ENCODE measurements at regions not wholly inside any gene's neighbourhood (a gene's known extent, or its start where the extent isn't known, plus 50 kb on each side); places are given as distances from the start of the nearest gene placed in this dataset.

- no peak for ATAC-seq (ENCODE audit: insufficient read depth, low FRiP score)
- TF ChIP-seq, protein P1, sequence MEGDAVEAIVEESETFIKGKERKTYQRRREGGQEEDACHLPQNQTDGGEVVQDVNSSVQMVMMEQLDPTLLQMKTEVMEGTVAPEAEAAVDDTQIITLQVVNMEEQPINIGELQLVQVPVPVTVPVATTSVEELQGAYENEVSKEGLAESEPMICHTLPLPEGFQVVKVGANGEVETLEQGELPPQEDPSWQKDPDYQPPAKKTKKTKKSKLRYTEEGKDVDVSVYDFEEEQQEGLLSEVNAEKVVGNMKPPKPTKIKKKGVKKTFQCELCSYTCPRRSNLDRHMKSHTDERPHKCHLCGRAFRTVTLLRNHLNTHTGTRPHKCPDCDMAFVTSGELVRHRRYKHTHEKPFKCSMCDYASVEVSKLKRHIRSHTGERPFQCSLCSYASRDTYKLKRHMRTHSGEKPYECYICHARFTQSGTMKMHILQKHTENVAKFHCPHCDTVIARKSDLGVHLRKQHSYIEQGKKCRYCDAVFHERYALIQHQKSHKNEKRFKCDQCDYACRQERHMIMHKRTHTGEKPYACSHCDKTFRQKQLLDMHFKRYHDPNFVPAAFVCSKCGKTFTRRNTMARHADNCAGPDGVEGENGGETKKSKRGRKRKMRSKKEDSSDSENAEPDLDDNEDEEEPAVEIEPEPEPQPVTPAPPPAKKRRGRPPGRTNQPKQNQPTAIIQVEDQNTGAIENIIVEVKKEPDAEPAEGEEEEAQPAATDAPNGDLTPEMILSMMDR (IDR thresholded peaks at IDR 0.05; ENCODE audit: control extremely low read depth, extremely low read depth): no peak
Observed at GRCh38 chr21:15533618-15534017, 196.2 kb upstream of the USP25 start.

GRCh38 chr21:15534450-15534886 lies 195.3 kb upstream of the USP25 start:
- Histone ChIP-seq H3K9ac (ENCODE audit: insufficient read depth in 1 of 2, low read length in 2 of 2) (no peak overlapping the region), H3K9me3 (ENCODE audit: control insufficient read depth in 4 of 4, insufficient read depth in 3 of 4, low read length in 3 of 4) (no peaks in the 10 kb centered on the region), H3K27me3 (ENCODE audit: control insufficient read depth in 3 of 3, insufficient read depth in 3 of 3, low read length in 2 of 3) (no peaks in the 10 kb centered on the region), H3K4me3 (no peak overlapping the region), H3K4me1 (ENCODE audit: control insufficient read depth in 5 of 5, insufficient read depth in 5 of 5, low read length in 5 of 5) (no peaks in the 10 kb centered on the region), H3K27ac (ENCODE audit: low read depth in 1 of 2, low read length in 1 of 2) (no peak overlapping the region), H3K36me3 (ENCODE audit: control insufficient read depth in 4 of 4, insufficient read depth in 4 of 4, low read length in 4 of 4) (no peaks in the 10 kb centered on the region)
- no peak for ATAC-seq (ENCODE audit: insufficient read depth, low FRiP score)
- 23 to 48% methylated on average over 4 of the region's 4 CpGs for WGBS, 2 donors
- TF ChIP-seq, protein P1 (IDR thresholded peaks at IDR 0.05; ENCODE audit: control extremely low read depth, extremely low read depth): no peak
- no peak for DNase-seq

More at GRCh38 chr21:15533618-15534017, 196.2 kb upstream of the USP25 start:
- Histone ChIP-seq H3K27ac (ENCODE audit: low read depth in 1 of 2, low read length in 1 of 2) (no peak overlapping the region), H3K4me1 (ENCODE audit: control insufficient read depth in 5 of 5, insufficient read depth in 5 of 5, low read length in 5 of 5) (no peaks in the 10 kb centered on the region), H3K9ac (ENCODE audit: insufficient read depth in 1 of 2, low read length in 2 of 2) (no peak overlapping the region), H3K4me3 (no peak overlapping the region), H3K36me3 (ENCODE audit: control insufficient read depth in 4 of 4, insufficient read depth in 4 of 4, low read length in 4 of 4) (no peaks in the 10 kb centered on the region), H3K9me3 (ENCODE audit: control insufficient read depth in 4 of 4, insufficient read depth in 3 of 4, low read length in 3 of 4) (no peaks in the 10 kb centered on the region), H3K27me3 (ENCODE audit: control insufficient read depth in 3 of 3, insufficient read depth in 3 of 3, low read length in 2 of 3) (no peaks in the 10 kb centered on the region)
- DNase-seq: no peak
- 84 to 91% methylated on average over 4 of the region's 4 CpGs for WGBS, 2 donors

GRCh38 chr21:15539376-15539775 lies 190.4 kb upstream of the USP25 start:
- no peaks in the 10 kb centered on the region for H3K27me3 ChIP-seq (ENCODE audit: control insufficient read depth in 3 of 3, insufficient read depth in 3 of 3, low read length in 2 of 3)
- H3K9ac ChIP-seq (ENCODE audit: insufficient read depth in 1 of 2, low read length in 2 of 2): no peak overlapping the region
- DNase-seq: no peak
- H3K9me3 ChIP-seq (ENCODE audit: control insufficient read depth in 4 of 4, insufficient read depth in 3 of 4, low read length in 3 of 4): no peaks in the 10 kb centered on the region
- H3K27ac ChIP-seq (ENCODE audit: low read depth in 1 of 2, low read length in 1 of 2): no peak overlapping the region
- no peaks in the 10 kb centered on the region for H3K4me1 ChIP-seq (ENCODE audit: control insufficient read depth in 5 of 5, insufficient read depth in 5 of 5, low read length in 5 of 5)
- no peak overlapping the region for H3K4me3 ChIP-seq
- TF ChIP-seq, protein P1 (IDR thresholded peaks at IDR 0.05; ENCODE audit: control extremely low read depth, extremely low read depth): no peak
- ATAC-seq (ENCODE audit: insufficient read depth, low FRiP score): no peak
- H3K36me3 ChIP-seq (ENCODE audit: control insufficient read depth in 4 of 4, insufficient read depth in 4 of 4, low read length in 4 of 4): no peaks in the 10 kb centered on the region
- WGBS, 2 donors: 32 to 38% methylated on average over 2 of the region's 2 CpGs

DNA sequence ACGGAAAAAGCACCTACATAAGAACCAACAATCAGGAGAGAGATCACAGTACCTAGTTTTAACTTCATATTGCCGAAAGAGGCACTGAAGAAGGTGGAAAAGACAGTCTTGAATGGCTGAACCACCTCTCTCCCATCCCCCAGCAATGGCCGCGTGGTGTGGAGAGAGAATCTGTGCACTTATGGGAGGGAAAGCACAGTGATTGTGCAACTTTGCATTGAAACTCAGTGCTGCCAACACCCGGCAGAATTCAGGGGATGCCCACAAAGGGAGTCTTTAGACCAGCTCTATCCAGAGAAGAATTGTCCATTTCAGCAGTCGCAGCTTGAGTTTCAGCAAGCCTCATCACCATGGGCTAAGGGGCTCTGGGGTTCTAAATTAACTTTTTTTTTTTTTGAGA lies 186.3 kb upstream of the USP25 start:
- no peaks in the 10 kb centered on the region for H3K36me3 ChIP-seq (ENCODE audit: control insufficient read depth in 4 of 4, insufficient read depth in 4 of 4, low read length in 4 of 4)
- H3K4me3 ChIP-seq: no peak overlapping the region
- no peak overlapping the region for H3K27ac ChIP-seq (ENCODE audit: low read depth in 1 of 2, low read length in 1 of 2)
- H3K9ac ChIP-seq (ENCODE audit: insufficient read depth in 1 of 2, low read length in 2 of 2): no peak overlapping the region
- H3K4me1 ChIP-seq (ENCODE audit: control insufficient read depth in 5 of 5, insufficient read depth in 5 of 5, low read length in 5 of 5): no peaks in the 10 kb centered on the region
- TF ChIP-seq, protein P1 (IDR thresholded peaks at IDR 0.05; ENCODE audit: control extremely low read depth, extremely low read depth): no peak
- H3K27me3 ChIP-seq (ENCODE audit: control insufficient read depth in 3 of 3, insufficient read depth in 3 of 3, low read length in 2 of 3): no peaks in the 10 kb centered on the region
- WGBS, 2 donors: 68 to 69% methylated on average over 6 of the region's 6 CpGs
- no peak for ATAC-seq (ENCODE audit: insufficient read depth, low FRiP score)
- H3K9me3 ChIP-seq (ENCODE audit: control insufficient read depth in 4 of 4, insufficient read depth in 3 of 4, low read length in 3 of 4): no peaks in the 10 kb centered on the region
- DNase-seq: no peak

Data from lung (tissue), 11 donors.